ENCODE measurements at regions not wholly inside any gene's neighbourhood (a gene's known extent, or its start where the extent isn't known, plus 50 kb on each side); places are given as distances from the start of the nearest gene placed in this dataset.

- DNase-seq, result no peak
These were observed 313.0 kb downstream of the GBA3 start for GRCh38 chr4:23005691-23006090.

- no peak for DNase-seq
These were observed 308.7 kb downstream of the GBA3 start for GRCh38 chr4:23001478-23001877.

- no peak for DNase-seq
These were observed 306.7 kb downstream of the GBA3 start for GRCh38 chr4:22999419-22999818.

- no peak for DNase-seq
These were observed 304.9 kb downstream of the GBA3 start for GRCh38 chr4:22997358-22998224.

GRCh38 chr4:22991576-22991975 is 298.8 kb downstream of the GBA3 start:
- no peak for DNase-seq

- DNase-seq, result no peak
These were observed 295.8 kb downstream of the GBA3 start for GRCh38 chr4:22988526-22988925.

- no peak for DNase-seq
These were observed 295.1 kb downstream of the GBA3 start for GRCh38 chr4:22987870-22988269.

GRCh38 chr4:22986881-22987280 is 294.1 kb downstream of the GBA3 start:
- no peak for DNase-seq

- no peak for DNase-seq
These were observed 293.5 kb downstream of the GBA3 start for GRCh38 chr4:22986262-22986661.

- no peak for DNase-seq
These were observed 291.7 kb downstream of the GBA3 start for GRCh38 chr4:22984390-22984789.

GRCh38 chr4:22978656-22979055 is 285.9 kb downstream of the GBA3 start:
- DNase-seq, result no peak

- no peak for DNase-seq
These were observed 277.9 kb downstream of the GBA3 start for GRCh38 chr4:22970665-22971064.

- no peak for DNase-seq
These were observed 276.7 kb downstream of the GBA3 start for GRCh38 chr4:22969287-22969896.

- no peak for DNase-seq
These were observed 269.6 kb downstream of the GBA3 start for GRCh38 chr4:22962295-22962694.

GRCh38 chr4:22959483-22959882 is 266.7 kb downstream of the GBA3 start:
- DNase-seq, result no peak

GRCh38 chr4:22957774-22958309 is 265.1 kb downstream of the GBA3 start:
- DNase-seq, result no peak

- DNase-seq, result no peak
These were observed 256.6 kb downstream of the GBA3 start for GRCh38 chr4:22949161-22949855.

GRCh38 chr4:22947851-22948250 is 255.1 kb downstream of the GBA3 start:
- no peak for DNase-seq

GRCh38 chr4:22942920-22943559 is 250.3 kb downstream of the GBA3 start:
- DNase-seq, result no peak

GRCh38 chr4:22941688-22942375 is 249.1 kb downstream of the GBA3 start:
- no peak for DNase-seq

GRCh38 chr4:22932326-22932725 is 239.6 kb downstream of the GBA3 start:
- DNase-seq, result no peak

- DNase-seq, result no peak
These were observed 229.7 kb downstream of the GBA3 start for GRCh38 chr4:22922426-22922825.

- no peak for DNase-seq
These were observed 229.2 kb downstream of the GBA3 start for GRCh38 chr4:22921936-22922335.

All from NCI-H2107 (cell line).